Suprapubic skin (tissue), 4 donors: ENCODE measurements at regions not wholly inside any gene's neighbourhood (a gene's known extent, or its start where the extent isn't known, plus 50 kb on each side); places are given as distances from the start of the nearest gene placed in this dataset.
A peak's percentile ranks its signal among the peaks of the same experiment; 100 is the strongest.

Experiments
- DNase-seq, 2 donors: peaks; one replicate each; pipeline ENCODE4 v3.0.0-alpha.2; 2019; ENCODE audit warnings: low spot score in 2 of 2
- H3K27ac ChIP-seq: fragments of 200-600 bp; sonication (generic); one replicate; pipeline ENCODE4 v1.5.1; 2019
- H3K27me3 ChIP-seq: fragments of 200-600 bp; sonication (generic); one replicate; pipeline ENCODE4 v1.5.1; 2019
- H3K36me3 ChIP-seq: fragments of 200-600 bp; sonication (generic); one replicate; pipeline ENCODE4 v1.5.1; 2019
- H3K4me1 ChIP-seq: fragments of 200-600 bp; sonication (generic); one replicate; pipeline ENCODE4 v1.5.1; 2019
- H3K4me3 ChIP-seq: fragments of 200-600 bp; sonication (generic); one replicate; pipeline ENCODE4 v1.5.1; 2019; ENCODE audit warnings: mild to moderate bottlenecking
- H3K9me3 ChIP-seq: fragments of 200-600 bp; sonication (generic); one replicate; pipeline ENCODE4 v1.5.1; 2019
- CTCF ChIP-seq, 2 donors: fragments of 200-600 bp in 1 of 2; fragments of 450-650 bp in 1 of 2; sonication (generic) in 1 of 2; IDR thresholded peaks; one replicate each; pipeline ENCODE4 v1.5.1; 2016 to 2019; ENCODE audit warnings: antibody characterized with exemption in 2 of 2, mild to moderate bottlenecking in 1 of 2, moderate library complexity in 1 of 2
- EP300 ChIP-seq: sonication (generic); formaldehyde crosslinking; IDR thresholded peaks from one replicate; pipeline ENCODE4 v1.6.1; 2017; ENCODE audit warnings: antibody characterized with exemption
- POLR2A ChIP-seq, 2 donors: fragments of 450-650 bp; IDR thresholded peaks; one replicate each; pipeline ENCODE4 v1.6.1; 2017; ENCODE audit warnings: antibody characterized with exemption in 2 of 2, mild to moderate bottlenecking in 2 of 2, moderate library complexity in 2 of 2
- POLR2AphosphoS5 ChIP-seq, 3 donors: sonication (generic); formaldehyde crosslinking; IDR thresholded peaks; one replicate each; pipeline ENCODE4 v1.6.1; 2017; ENCODE audit warnings: antibody characterized with exemption in 3 of 3
- WGBS: methylation state at CpG from one replicate; pipeline ENCODE4 v1.1.5; 2018; 5-methylcytosine and 5-hydroxymethylcytosine counted together

DNA sequence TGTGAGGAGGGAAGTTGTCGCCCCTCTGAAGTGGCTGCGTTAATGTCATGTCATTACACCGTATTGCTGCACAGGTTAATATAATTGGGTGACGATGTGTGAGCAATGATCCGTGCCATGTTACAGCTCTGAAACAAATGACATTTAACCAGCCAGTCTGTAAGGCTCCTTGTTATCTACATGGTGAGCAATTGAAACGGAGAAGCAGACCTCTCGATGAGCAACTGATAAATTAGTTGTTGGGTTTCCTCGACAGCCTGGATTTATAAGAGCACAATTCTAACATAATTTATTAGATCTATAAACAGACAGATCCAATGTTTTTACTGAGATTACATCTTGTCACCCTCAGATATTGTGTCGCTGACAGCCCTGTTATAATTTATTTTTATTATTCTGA is 49.9 kb upstream of the MAFB start:
- H3K4me1 ChIP-seq: no peaks in the 10 kb centered on the region
- no peaks in the 10 kb centered on the region for H3K36me3 ChIP-seq
- H3K4me3 ChIP-seq: no peak overlapping the region
- 74% methylated on average over 9 of the region's 9 CpGs for WGBS
- TF ChIP-seq EP300: no peak
- TF ChIP-seq CTCF (IDR thresholded peaks at IDR 0.05): no peak
- no peak for TF ChIP-seq POLR2AphosphoS5 (IDR thresholded peaks at IDR 0.05)
- no peak for TF ChIP-seq POLR2A (IDR thresholded peaks at IDR 0.05)
- no peaks in the 10 kb centered on the region for H3K9me3 ChIP-seq
- peaks cover 6% of the 10 kb centered on the region for H3K27me3 ChIP-seq
- H3K27ac ChIP-seq: no peak overlapping the region
- DNase-seq: no peak

DNA sequence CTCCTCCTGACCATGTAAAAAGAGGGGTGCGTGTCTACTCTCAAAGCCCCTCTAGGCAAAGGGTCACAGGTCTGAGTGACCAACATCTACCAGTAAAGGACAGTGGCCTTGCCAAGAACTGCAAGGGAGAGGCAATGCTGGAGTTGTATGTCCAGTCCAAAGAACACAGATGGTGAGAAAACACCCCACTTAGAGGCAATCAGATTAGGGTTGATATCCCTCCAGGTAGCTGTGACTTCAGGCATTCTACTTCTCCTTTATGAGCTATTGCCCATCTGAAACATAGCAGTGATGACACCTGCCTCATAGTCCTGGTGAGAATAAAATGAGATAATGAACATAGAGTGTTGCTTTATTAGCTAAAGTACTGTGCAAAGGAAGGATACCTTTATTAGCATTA is 50.8 kb upstream of the MAFB start:
- Histone ChIP-seq H3K36me3 (no peaks in the 10 kb centered on the region), H3K27ac (no peak overlapping the region), H3K4me3 (no peak overlapping the region), H3K9me3 (no peaks in the 10 kb centered on the region), H3K27me3 (peaks cover 3% of the 10 kb centered on the region), H3K4me1 (no peaks in the 10 kb centered on the region)
- WGBS: 42% methylated on average over 1 of the region's 1 CpG
- no peak for DNase-seq
- TF ChIP-seq POLR2AphosphoS5 (IDR thresholded peaks at IDR 0.05) (no peak), EP300 (no peak), POLR2A (IDR thresholded peaks at IDR 0.05) (no peak), CTCF (IDR thresholded peaks at IDR 0.05) (no peak)

DNA sequence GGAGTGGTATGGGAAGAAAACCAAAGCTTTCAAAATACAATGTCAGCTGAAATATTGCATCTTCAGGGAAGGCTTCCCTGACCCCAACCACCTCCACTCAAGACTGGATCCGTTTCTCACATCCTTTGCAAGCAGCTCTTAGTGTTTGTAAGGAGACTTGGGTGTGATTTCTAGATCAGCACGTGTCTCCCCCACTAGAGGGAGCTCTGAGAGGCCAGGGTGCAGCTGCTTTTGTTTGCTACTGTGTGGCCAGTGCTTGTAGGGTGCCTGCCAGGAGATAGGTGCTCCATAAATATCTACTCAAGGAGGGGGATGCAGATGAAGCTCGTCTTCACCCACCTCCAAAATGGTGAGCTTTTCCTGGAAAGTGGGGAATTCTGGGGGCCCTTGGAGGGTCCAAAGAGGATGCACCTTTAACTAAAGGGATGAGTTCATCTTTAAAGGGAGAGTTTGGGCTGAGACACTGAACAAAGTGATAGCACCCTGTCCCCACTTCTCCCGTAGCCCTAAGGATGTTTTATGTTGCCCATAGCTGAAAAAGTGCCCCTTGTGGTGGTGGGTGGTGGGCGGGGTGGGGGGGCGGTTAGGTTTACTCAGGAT is 52.6 kb upstream of the MAFB start:
- no peaks in the 10 kb centered on the region for H3K4me1 ChIP-seq
- H3K36me3 ChIP-seq: no peaks in the 10 kb centered on the region
- no peak overlapping the region for H3K27ac ChIP-seq
- 37% methylated on average over 4 of the region's 6 CpGs for WGBS
- DNase-seq: no peak
- TF ChIP-seq POLR2A (IDR thresholded peaks at IDR 0.05) (no peak), POLR2AphosphoS5 (IDR thresholded peaks at IDR 0.05) (no peak), CTCF (IDR thresholded peaks at IDR 0.05) (peak in 1 of 2 donors; percentile 48)
- no peak overlapping the region for H3K4me3 ChIP-seq
- H3K9me3 ChIP-seq: no peaks in the 10 kb centered on the region
- H3K27me3 ChIP-seq: peaks cover 3% of the 10 kb centered on the region

GRCh38 chr20:40743141-40743775 is 54.2 kb upstream of the MAFB start:
- Histone ChIP-seq H3K4me3 (no peak overlapping the region), H3K36me3 (no peaks in the 10 kb centered on the region), H3K27me3 (peaks cover 3% of the 10 kb centered on the region), H3K27ac (no peak overlapping the region), H3K9me3 (no peaks in the 10 kb centered on the region), H3K4me1 (no peaks in the 10 kb centered on the region)
- no peak for TF ChIP-seq POLR2A (IDR thresholded peaks at IDR 0.05)
- no peak for TF ChIP-seq CTCF (IDR thresholded peaks at IDR 0.05)
- no peak for TF ChIP-seq POLR2AphosphoS5 (IDR thresholded peaks at IDR 0.05)
- TF ChIP-seq EP300: no peak
- 78% methylated on average over 8 of the region's 8 CpGs for WGBS
- no peak for DNase-seq

- H3K4me1 ChIP-seq: no peaks in the 10 kb centered on the region
- H3K36me3 ChIP-seq: no peaks in the 10 kb centered on the region
- H3K27me3 ChIP-seq: peaks cover 3% of the 10 kb centered on the region
- H3K27ac ChIP-seq: no peak overlapping the region
- TF ChIP-seq POLR2A (IDR thresholded peaks at IDR 0.05) (no peak), EP300 (no peak), POLR2AphosphoS5 (IDR thresholded peaks at IDR 0.05) (no peak), CTCF (IDR thresholded peaks at IDR 0.05) (no peak)
- no peak overlapping the region for H3K4me3 ChIP-seq
- no peak for DNase-seq
- no peaks in the 10 kb centered on the region for H3K9me3 ChIP-seq
- 65% methylated on average over 15 of the region's 15 CpGs for WGBS
These were observed 55.2 kb upstream of the MAFB start for GRCh38 chr20:40744072-40744817.
